Effector memory CD4-positive, alpha-beta T cell (primary cell): ENCODE measurements at regions not wholly inside any gene's neighbourhood (a gene's known extent, or its start where the extent isn't known, plus 50 kb on each side); places are given as distances from the start of the nearest gene placed in this dataset.
"Not testable (repeated sequence)": the region's sequence is repeated elsewhere in the genome, so short reads cannot be mapped to it uniquely, and the experiment has no call there.

Experiments
- DNase-seq, 3 donors: peaks; one replicate each; pipeline ENCODE4 v3.0.0-alpha.2; 2020
- H3K27ac ChIP-seq: 2 replicates; pipeline ENCODE4 v1.7.0; 2013; ENCODE audit warnings: mild to moderate bottlenecking, low read length, moderate library complexity; ENCODE audit not compliant: insufficient read depth, poor library complexity, severe bottlenecking
- H3K27me3 ChIP-seq: replicated peaks from 2 replicates; pipeline ENCODE4 v1.7.0; 2013; ENCODE audit warnings: mild to moderate bottlenecking, low read length; ENCODE audit not compliant: insufficient read depth, control insufficient read depth, poor library complexity, severe bottlenecking
- H3K36me3 ChIP-seq: 2 replicates; pipeline ENCODE4 v1.7.0; 2013; ENCODE audit warnings: mild to moderate bottlenecking, low read length, moderate library complexity; ENCODE audit not compliant: control insufficient read depth, insufficient read depth
- H3K4me1 ChIP-seq: 2 replicates; pipeline ENCODE4 v1.7.0; 2013; ENCODE audit warnings: low read length, mild to moderate bottlenecking; ENCODE audit not compliant: control insufficient read depth, insufficient read depth, poor library complexity, severe bottlenecking
- H3K4me3 ChIP-seq: 2 replicates; pipeline ENCODE4 v1.7.0; 2013; ENCODE audit warnings: low read length, low read depth, mild to moderate bottlenecking; ENCODE audit not compliant: insufficient read depth, poor library complexity, severe bottlenecking
- H3K9me3 ChIP-seq: 2 replicates; pipeline ENCODE4 v1.7.0; 2013; ENCODE audit warnings: mild to moderate bottlenecking, low read length, moderate library complexity; ENCODE audit not compliant: control insufficient read depth

- no peak for DNase-seq
These were observed 282.1 kb downstream of the HS3ST3B1 start for GRCh38 chr17:14582996-14583395.

GRCh38 chr17:14581186-14581830, 280.4 kb downstream of the HS3ST3B1 start:
- no peaks in the 10 kb centered on the region for H3K4me1 ChIP-seq
- no peaks in the 10 kb centered on the region for H3K9me3 ChIP-seq
- no peaks in the 10 kb centered on the region for H3K36me3 ChIP-seq
- H3K27me3 ChIP-seq = no peaks in the 10 kb centered on the region
- H3K4me3 ChIP-seq = no peak overlapping the region
- no peak for DNase-seq
- no peak overlapping the region for H3K27ac ChIP-seq

More at GRCh38 chr17:14582996-14583395, 282.1 kb downstream of the HS3ST3B1 start:
- H3K9me3 ChIP-seq = no peaks in the 10 kb centered on the region
- no peaks in the 10 kb centered on the region for H3K36me3 ChIP-seq
- H3K27ac ChIP-seq = no peak overlapping the region
- no peak overlapping the region for H3K4me3 ChIP-seq
- no peaks in the 10 kb centered on the region for H3K27me3 ChIP-seq
- H3K4me1 ChIP-seq = no peaks in the 10 kb centered on the region

GRCh38 chr17:14580499-14580898, 279.6 kb downstream of the HS3ST3B1 start:
- no peak overlapping the region for H3K4me3 ChIP-seq
- no peak for DNase-seq

GRCh38 chr17:14579716-14580115, 278.8 kb downstream of the HS3ST3B1 start:
- DNase-seq = no peak
- Histone ChIP-seq H3K9me3 (no peaks in the 10 kb centered on the region), H3K4me3 (no peak overlapping the region), H3K27me3 (no peaks in the 10 kb centered on the region), H3K4me1 (no peaks in the 10 kb centered on the region), H3K27ac (no peak overlapping the region), H3K36me3 (no peaks in the 10 kb centered on the region)

More at GRCh38 chr17:14580499-14580898, 279.6 kb downstream of the HS3ST3B1 start:
- no peaks in the 10 kb centered on the region for H3K36me3 ChIP-seq
- no peaks in the 10 kb centered on the region for H3K4me1 ChIP-seq
- H3K27me3 ChIP-seq = no peaks in the 10 kb centered on the region
- H3K9me3 ChIP-seq = no peaks in the 10 kb centered on the region
- no peak overlapping the region for H3K27ac ChIP-seq

GRCh38 chr17:14575471-14575953, 274.6 kb downstream of the HS3ST3B1 start:
- H3K36me3 ChIP-seq = no peaks in the 10 kb centered on the region
- no peak overlapping the region for H3K4me3 ChIP-seq
- H3K27ac ChIP-seq = no peak overlapping the region
- H3K4me1 ChIP-seq = no peaks in the 10 kb centered on the region
- H3K27me3 ChIP-seq = no peaks in the 10 kb centered on the region
- no peak for DNase-seq
- no peaks in the 10 kb centered on the region for H3K9me3 ChIP-seq

GRCh38 chr17:14560325-14560724, 259.4 kb downstream of the HS3ST3B1 start:
- not testable (repeated sequence) for H3K27me3 ChIP-seq, DNase-seq, H3K27ac ChIP-seq, H3K36me3 ChIP-seq, H3K9me3 ChIP-seq, H3K4me3 ChIP-seq, H3K4me1 ChIP-seq

- Histone ChIP-seq H3K27ac (no peak overlapping the region), H3K36me3 (no peaks in the 10 kb centered on the region), H3K27me3 (no peaks in the 10 kb centered on the region), H3K4me1 (no peaks in the 10 kb centered on the region), H3K4me3 (no peak overlapping the region), H3K9me3 (no peaks in the 10 kb centered on the region)
- no peak for DNase-seq
These were observed 258.6 kb downstream of the HS3ST3B1 start for GRCh38 chr17:14559264-14560119.

- H3K4me1 ChIP-seq = no peaks in the 10 kb centered on the region
- H3K27me3 ChIP-seq = no peaks in the 10 kb centered on the region
- no peak overlapping the region for H3K4me3 ChIP-seq
- no peaks in the 10 kb centered on the region for H3K36me3 ChIP-seq
- H3K27ac ChIP-seq = no peak overlapping the region
- DNase-seq = no peak
- no peaks in the 10 kb centered on the region for H3K9me3 ChIP-seq
These were observed 256.6 kb downstream of the HS3ST3B1 start for GRCh38 chr17:14557480-14557879.

- Histone ChIP-seq H3K27ac (no peak overlapping the region), H3K4me3 (no peak overlapping the region), H3K36me3 (no peaks in the 10 kb centered on the region), H3K4me1 (no peaks in the 10 kb centered on the region), H3K27me3 (no peaks in the 10 kb centered on the region), H3K9me3 (no peaks in the 10 kb centered on the region)
- no peak for DNase-seq
These were observed 253.0 kb downstream of the HS3ST3B1 start for GRCh38 chr17:14553847-14554246.

- Histone ChIP-seq H3K36me3 (no peaks in the 10 kb centered on the region), H3K9me3 (no peaks in the 10 kb centered on the region), H3K4me1 (no peaks in the 10 kb centered on the region), H3K27me3 (no peaks in the 10 kb centered on the region), H3K4me3 (no peak overlapping the region), H3K27ac (no peak overlapping the region)
- DNase-seq = no peak
These were observed 251.4 kb downstream of the HS3ST3B1 start for GRCh38 chr17:14552306-14552705.
